Neural cell (in vitro differentiated cells): ENCODE measurements at regions not wholly inside any gene's neighbourhood (a gene's known extent, or its start where the extent isn't known, plus 50 kb on each side); places are given as distances from the start of the nearest gene placed in this dataset.

Experiments
- H2AFZ ChIP-seq: fragments of 200-600, 300-800 bp; sonication (generic), shearing (Covaris generic); 2 replicates; pipeline ENCODE4 v1.6.0; 2014; ENCODE audit warnings: low read depth, mild to moderate bottlenecking, antibody characterized with exemption, low read length, moderate library complexity
- H3F3A ChIP-seq: fragments of 200-600 bp; shearing (Covaris generic); 2 replicates; pipeline ENCODE4 v1.6.1; 2016; ENCODE audit warnings: mild to moderate bottlenecking, moderate library complexity, mixed read lengths, antibody characterized with exemption, low read length; ENCODE audit not compliant: insufficient read depth, poor library complexity, severe bottlenecking
- H3K27ac ChIP-seq: fragments of 200-600, 300-800 bp; sonication (generic), shearing (Covaris generic); 2 replicates; pipeline ENCODE4 v1.5.1; 2014; ENCODE audit warnings: mild to moderate bottlenecking, low read length, moderate library complexity
- H3K27me3 ChIP-seq: fragments of 300-800, 200-600 bp; sonication (generic), shearing (Covaris generic); 2 replicates; pipeline ENCODE4 v1.6.0; 2014; ENCODE audit warnings: mild to moderate bottlenecking, low read depth, low read length, moderate library complexity; ENCODE audit not compliant: insufficient read depth
- H3K36me3 ChIP-seq: fragments of 300-800, 200-600 bp; sonication (generic), shearing (Covaris generic); 2 replicates; pipeline ENCODE4 v1.5.1; 2014; ENCODE audit warnings: mild to moderate bottlenecking, antibody characterized with exemption, low read length, moderate library complexity; ENCODE audit not compliant: insufficient read depth
- H3K4me2 ChIP-seq: fragments of 300-800, 200-600 bp; sonication (generic), shearing (Covaris generic); 2 replicates; pipeline ENCODE4 v1.6.0; 2014; ENCODE audit warnings: mild to moderate bottlenecking, low read length
- H3K4me3 ChIP-seq: fragments of 300-800, 200-600 bp; sonication (generic), shearing (Covaris generic); 2 replicates; pipeline ENCODE4 v1.5.1; 2014; ENCODE audit warnings: mild to moderate bottlenecking, low read length, moderate library complexity
- H3K79me2 ChIP-seq: fragments of 200-600 bp; shearing (Covaris generic); replicated peaks from 2 replicates; pipeline ENCODE4 v1.6.0; 2014; ENCODE audit warnings: mild to moderate bottlenecking, low read length, moderate library complexity; ENCODE audit not compliant: insufficient read depth
- H3K9ac ChIP-seq: fragments of 300-800, 200-600 bp; sonication (generic), shearing (Covaris generic); 2 replicates; pipeline ENCODE4 v1.6.1; 2016; ENCODE audit warnings: mild to moderate bottlenecking, low read length, mixed read lengths
- H3K9me2 ChIP-seq: fragments of 200-600 bp; shearing (Covaris generic); 2 replicates; pipeline ENCODE4 v1.6.1; 2016; ENCODE audit warnings: mild to moderate bottlenecking, low read length, mixed read lengths; ENCODE audit not compliant: insufficient read depth
- H3K9me3 ChIP-seq: fragments of 200-600, 300-800 bp; sonication (generic), shearing (Covaris generic); 2 replicates; pipeline ENCODE4 v1.6.1; 2016; ENCODE audit warnings: mild to moderate bottlenecking, mixed run types, low read length, moderate library complexity, mixed read lengths
- H4K20me1 ChIP-seq: fragments of 200-600 bp; shearing (Covaris generic); 2 replicates; pipeline ENCODE4 v1.6.1; 2016; ENCODE audit warnings: mild to moderate bottlenecking, mixed run types; ENCODE audit not compliant: insufficient read depth
- CTCF ChIP-seq: fragments of 450-650 bp; IDR thresholded peaks from 2 replicates; pipeline ENCODE4 v1.5.1; 2014; ENCODE audit warnings: antibody characterized with exemption, mild to moderate bottlenecking, moderate library complexity; ENCODE audit not compliant: poor library complexity, severe bottlenecking
- EP300 ChIP-seq: fragments of 450-650 bp; conservative IDR thresholded peaks from 2 replicates; pipeline ENCODE4 v1.6.1; 2014; ENCODE audit warnings: antibody characterized with exemption, mild to moderate bottlenecking, moderate library complexity; ENCODE audit not compliant: poor library complexity, severe bottlenecking
- EZH2 ChIP-seq: fragments of 200-600, 300-800 bp; shearing (Covaris generic), sonication (generic); IDR thresholded peaks from 2 replicates; pipeline ENCODE4 v1.6.1; 2014; ENCODE audit warnings: antibody characterized with exemption, low read length, borderline replicate concordance, mild to moderate bottlenecking; ENCODE audit not compliant: insufficient read depth, poor library complexity, severe bottlenecking
- MXI1 ChIP-seq: fragments of 450-650 bp; conservative IDR thresholded peaks from 2 replicates; pipeline ENCODE4 v1.6.1; 2014; ENCODE audit warnings: antibody characterized with exemption, mild to moderate bottlenecking; ENCODE audit not compliant: poor library complexity, severe bottlenecking
- POLR2AphosphoS5 ChIP-seq: IDR thresholded peaks from 2 replicates; pipeline ENCODE4 v1.6.1; 2012
- RAD21 ChIP-seq: fragments of 450-650 bp; conservative IDR thresholded peaks from 2 replicates; pipeline ENCODE4 v1.6.1; 2014; ENCODE audit warnings: antibody characterized with exemption, mild to moderate bottlenecking, moderate library complexity
- REST ChIP-seq: IDR thresholded peaks from 2 replicates; pipeline ENCODE4 v1.6.1; 2012; ENCODE audit warnings: borderline replicate concordance
- SMC3 ChIP-seq: fragments of 450-650 bp; conservative IDR thresholded peaks from 2 replicates; pipeline ENCODE4 v1.6.1; 2014; ENCODE audit warnings: antibody characterized with exemption, mild to moderate bottlenecking, moderate library complexity; ENCODE audit not compliant: poor library complexity
- TAF1 ChIP-seq: IDR thresholded peaks from 2 replicates; pipeline ENCODE4 v1.6.1; 2012; ENCODE audit warnings: low read depth

GRCh38 chr2:196426122-196426521 is 213.4 kb upstream of the CCDC150 start:
- TF ChIP-seq CTCF, result no peak
- TF ChIP-seq POLR2AphosphoS5, result no peak
- no peak for TF ChIP-seq SMC3
- no peak for TF ChIP-seq MXI1
- no peak for TF ChIP-seq TAF1
- no peak for TF ChIP-seq REST
- no peak for TF ChIP-seq EZH2
- TF ChIP-seq EP300, result no peak
- TF ChIP-seq RAD21, result no peak
- no peaks in the 10 kb centered on the region for H3K27me3 ChIP-seq

GRCh38 chr2:196427986-196428634 is 211.4 kb upstream of the CCDC150 start:
- no peaks in the 10 kb centered on the region for H3F3A ChIP-seq
- H3K36me3 ChIP-seq, result peaks cover 3% of the 10 kb centered on the region
- no peaks in the 10 kb centered on the region for H3K9me2 ChIP-seq
- no peak overlapping the region for H3K27ac ChIP-seq
- H3K9ac ChIP-seq, result no peak overlapping the region
- no peaks in the 10 kb centered on the region for H3K79me2 ChIP-seq
- no peaks in the 10 kb centered on the region for H3K9me3 ChIP-seq
- no peaks in the 10 kb centered on the region for H3K27me3 ChIP-seq
- no peak overlapping the region for H3K4me2 ChIP-seq
- H2AFZ ChIP-seq, result no peak overlapping the region
- H3K4me3 ChIP-seq, result no peak overlapping the region
- H4K20me1 ChIP-seq, result no peaks in the 10 kb centered on the region
- TF ChIP-seq POLR2AphosphoS5, result no peak
- no peak for TF ChIP-seq CTCF
- no peak for TF ChIP-seq REST
- no peak for TF ChIP-seq SMC3
- TF ChIP-seq EP300, result no peak
- TF ChIP-seq MXI1, result no peak
- TF ChIP-seq TAF1, result no peak
- no peak for TF ChIP-seq EZH2
- TF ChIP-seq RAD21, result no peak

More at GRCh38 chr2:196426122-196426521, 213.4 kb upstream of the CCDC150 start:
- Histone ChIP-seq H3F3A (no peaks in the 10 kb centered on the region), H3K9me2 (no peaks in the 10 kb centered on the region), H2AFZ (no peak overlapping the region), H3K36me3 (no peaks in the 10 kb centered on the region), H4K20me1 (no peaks in the 10 kb centered on the region), H3K27ac (no peak overlapping the region), H3K4me2 (no peak overlapping the region), H3K4me3 (no peak overlapping the region), H3K79me2 (no peaks in the 10 kb centered on the region), H3K9ac (no peak overlapping the region), H3K9me3 (no peaks in the 10 kb centered on the region)
